GM19397 (cell line): ENCODE measurements at regions not wholly inside any gene's neighbourhood (a gene's known extent, or its start where the extent isn't known, plus 50 kb on each side); places are given as distances from the start of the nearest gene placed in this dataset.

ENCODE experiments used
- ATAC-seq: cut with Tn5 transposase; IDR thresholded peaks from one replicate; pipeline ENCODE4 v1.9.1; 2021; ENCODE audit warnings: mild to moderate bottlenecking, moderate library complexity; ENCODE audit not compliant: unreplicated experiment

GRCh38 chr5:5665225-5666075 is 243.0 kb downstream of the ICE1 start:
- no peak for ATAC-seq

- no peak for ATAC-seq
Observed at GRCh38 chr5:5658889-5659465, 236.5 kb downstream of the ICE1 start.

GRCh38 chr5:5658226-5658625 is 235.7 kb downstream of the ICE1 start:
- no peak for ATAC-seq

- no peak for ATAC-seq
Observed at GRCh38 chr5:5652181-5652580, 229.7 kb downstream of the ICE1 start.

- ATAC-seq, result no peak
Observed at GRCh38 chr5:5650949-5651348, 228.5 kb downstream of the ICE1 start.

- no peak for ATAC-seq
Observed at GRCh38 chr5:5650242-5650641, 227.8 kb downstream of the ICE1 start.

- no peak for ATAC-seq
Observed at GRCh38 chr5:5649641-5650040, 227.2 kb downstream of the ICE1 start.

- ATAC-seq, result no peak
Observed at GRCh38 chr5:5648694-5649093, 226.2 kb downstream of the ICE1 start.

- ATAC-seq, result no peak
Observed at GRCh38 chr5:5645891-5646290, 223.4 kb downstream of the ICE1 start.

- ATAC-seq, result no peak
Observed at GRCh38 chr5:5645198-5645597, 222.7 kb downstream of the ICE1 start.

GRCh38 chr5:5644249-5644648 is 221.8 kb downstream of the ICE1 start:
- no peak for ATAC-seq

- ATAC-seq, result no peak
Observed at GRCh38 chr5:5643481-5643880, 221.0 kb downstream of the ICE1 start.

- ATAC-seq, result no peak
Observed at GRCh38 chr5:5638211-5638610, 215.7 kb downstream of the ICE1 start.

- no peak for ATAC-seq
Observed at GRCh38 chr5:5637173-5637572, 214.7 kb downstream of the ICE1 start.

- ATAC-seq, result no peak
Observed at GRCh38 chr5:5634817-5635216, 212.3 kb downstream of the ICE1 start.

- ATAC-seq, result no peak
Observed at GRCh38 chr5:5633579-5633978, 211.1 kb downstream of the ICE1 start.

- ATAC-seq, result no peak
Observed at GRCh38 chr5:5632678-5633077, 210.2 kb downstream of the ICE1 start.

GRCh38 chr5:5629607-5629978 is 207.1 kb downstream of the ICE1 start:
- ATAC-seq, result no peak

- no peak for ATAC-seq
Observed at GRCh38 chr5:5628866-5629606, 206.6 kb downstream of the ICE1 start.

GRCh38 chr5:5626412-5626811 is 203.9 kb downstream of the ICE1 start:
- ATAC-seq, result no peak

- ATAC-seq, result no peak
Observed at GRCh38 chr5:5625491-5625890, 203.0 kb downstream of the ICE1 start.

GRCh38 chr5:5623397-5623796 is 200.9 kb downstream of the ICE1 start:
- no peak for ATAC-seq
